Stimulated activated CD4-positive, alpha-beta T cell treated with anti-CD3 and anti-CD28 coated beads, Interleukin-12 subunit alpha, Interleukin-12 subunit beta, amount 100 ng/mL, for 24 hours (primary cell): ENCODE measurements at regions not wholly inside any gene's neighbourhood (a gene's known extent, or its start where the extent isn't known, plus 50 kb on each side); places are given as distances from the start of the nearest gene placed in this dataset.

Experiments
- DNase-seq, 2 experiments: peaks; one replicate each; pipeline ENCODE4 v3.0.0-alpha.2; 2020; ENCODE audit warnings: low read depth in 2 of 2

DNA sequence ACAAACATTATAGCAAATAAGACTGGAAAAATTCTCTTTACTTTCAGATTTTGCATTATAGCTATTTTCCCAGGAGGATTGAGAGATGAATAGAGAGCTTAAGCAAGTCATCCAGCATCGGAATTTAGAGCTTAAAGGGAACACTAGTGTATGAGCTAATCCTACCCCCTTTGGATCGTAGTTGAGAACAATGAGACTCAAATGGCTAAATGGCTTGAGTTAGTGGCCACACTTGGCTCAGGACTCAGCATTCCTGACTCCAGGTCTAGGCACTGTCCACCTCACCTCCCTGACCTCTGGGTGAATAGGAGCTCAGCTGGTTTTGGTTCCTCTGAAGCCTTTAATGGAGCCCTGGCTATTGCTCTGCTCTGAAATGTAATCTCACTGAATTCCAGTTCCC, 97.5 kb upstream of the CXCR4 start:
- DNase-seq, result no peak

DNA sequence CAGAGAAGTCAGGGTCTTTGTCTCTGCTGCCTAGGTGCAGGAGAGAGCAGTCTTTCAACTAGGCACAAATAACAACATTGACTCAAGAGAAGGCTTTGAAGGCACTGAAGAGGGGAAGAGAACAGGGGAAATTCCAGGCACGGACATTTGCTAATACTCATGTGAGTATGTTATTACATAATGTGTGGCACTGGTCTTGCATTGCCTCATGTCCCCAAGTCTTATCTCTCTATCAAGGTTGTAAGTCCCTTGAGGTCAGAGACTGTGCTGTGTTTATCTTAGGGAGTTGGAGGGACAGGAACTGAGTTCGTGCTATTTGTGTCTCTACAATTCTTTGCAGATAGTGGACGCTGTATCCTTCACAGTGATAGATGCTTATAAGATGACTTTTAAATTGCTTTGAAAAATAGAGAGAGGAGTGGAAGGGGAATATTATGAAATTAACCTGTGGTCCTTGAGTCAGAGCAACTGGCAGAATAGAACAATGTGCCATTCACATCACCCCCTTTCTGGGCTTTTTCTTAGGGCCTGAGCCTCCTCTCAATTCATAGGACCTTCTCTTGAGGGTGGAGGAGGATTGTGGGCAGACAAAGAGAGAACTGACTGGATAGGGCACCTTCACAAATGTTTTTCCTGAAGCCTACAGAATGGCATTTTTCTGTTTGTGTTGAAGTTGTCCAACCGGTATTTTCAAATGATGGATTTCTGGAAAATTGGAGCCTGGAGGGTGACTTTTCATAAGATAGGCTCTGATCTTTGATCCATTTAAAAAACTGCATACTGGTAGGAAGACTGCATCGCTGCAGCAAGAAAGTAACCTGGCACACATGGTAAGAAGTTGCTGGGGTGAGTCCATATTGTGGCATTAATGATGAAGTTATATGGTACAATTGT, 96.6 kb upstream of the CXCR4 start:
- no peak for DNase-seq

DNA sequence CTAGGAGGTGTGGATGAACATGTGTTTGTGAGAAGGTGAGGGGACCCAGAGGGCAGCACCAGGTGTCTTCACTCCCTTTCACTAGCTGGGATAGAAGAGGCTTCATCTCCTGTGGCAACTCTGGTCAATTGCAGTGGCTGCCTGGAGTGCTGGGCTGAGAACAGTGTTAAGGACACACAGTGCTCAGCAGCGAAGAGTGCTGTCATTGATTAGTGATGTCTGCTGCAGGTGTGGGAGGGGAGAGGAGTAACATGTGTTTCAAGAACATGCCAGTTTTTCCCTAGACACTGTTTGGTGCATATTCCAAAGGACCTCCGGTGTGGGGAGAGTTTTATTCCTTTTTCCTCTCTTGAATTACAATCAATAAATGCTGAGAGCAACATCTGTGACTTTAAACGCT, 95.9 kb upstream of the CXCR4 start:
- DNase-seq, result no peak

DNA sequence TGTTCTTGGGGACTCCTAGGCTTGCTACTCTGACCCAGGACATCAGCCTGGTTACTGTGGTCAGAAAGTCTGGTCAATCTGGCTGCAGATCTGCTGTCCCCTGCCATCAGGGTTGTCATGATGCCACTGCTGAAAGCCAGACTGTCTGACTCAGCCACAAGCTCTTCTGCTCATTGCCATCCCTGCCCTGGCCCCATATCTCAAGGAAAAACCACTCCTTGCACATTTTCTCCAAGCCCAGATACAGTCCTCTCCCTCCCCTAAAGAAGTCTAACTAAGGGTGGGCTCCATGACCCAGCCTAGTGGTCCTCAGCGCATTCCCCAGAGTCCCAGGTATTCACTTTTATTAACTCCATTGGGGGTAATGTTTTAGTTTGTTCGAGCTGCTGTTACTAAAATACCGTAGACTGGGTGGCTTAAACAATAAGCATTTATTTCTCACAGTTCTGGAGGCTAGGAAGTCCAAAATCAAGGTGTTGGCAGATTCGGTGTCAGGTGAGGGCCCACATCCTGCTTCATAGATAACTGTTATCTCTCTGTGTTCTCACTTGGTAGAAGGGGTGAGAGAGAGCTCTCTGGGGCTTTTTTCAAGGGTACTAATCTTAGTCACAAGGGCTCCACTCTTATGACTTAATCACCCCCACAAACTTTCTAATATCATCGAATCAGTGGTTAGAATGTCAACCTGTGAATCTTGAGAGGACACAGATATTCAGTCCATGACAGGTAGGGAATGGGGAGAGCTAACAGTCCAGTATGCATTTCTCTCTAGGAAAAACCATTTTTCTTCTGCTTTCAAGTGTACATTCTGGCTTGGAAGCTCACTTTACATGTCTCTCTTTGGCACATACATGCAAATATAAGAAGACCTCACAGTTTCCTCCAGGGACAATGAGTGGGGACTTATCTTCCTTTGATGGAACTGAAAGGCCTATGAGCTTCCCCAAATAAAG, 94.8 kb upstream of the CXCR4 start:
- no peak for DNase-seq

DNA sequence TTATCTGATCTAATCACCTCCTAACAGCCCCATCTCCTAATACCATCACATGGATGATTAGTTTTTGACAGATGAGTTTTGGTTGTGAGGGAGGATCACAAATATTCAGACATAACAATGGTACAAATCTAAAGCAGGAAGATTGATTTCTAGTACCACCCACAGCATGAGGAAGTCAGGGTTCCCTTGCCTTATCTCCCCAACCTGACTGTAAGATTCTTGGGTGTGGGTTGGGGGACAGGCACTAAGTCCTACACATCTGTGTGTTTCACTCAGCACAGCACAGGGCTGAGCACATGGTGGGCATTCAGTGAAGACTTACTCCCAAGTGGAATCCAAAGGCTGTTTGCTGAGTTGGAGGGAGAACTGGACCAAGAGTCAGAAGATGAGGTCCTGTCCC, 93.8 kb upstream of the CXCR4 start:
- no peak for DNase-seq

DNA sequence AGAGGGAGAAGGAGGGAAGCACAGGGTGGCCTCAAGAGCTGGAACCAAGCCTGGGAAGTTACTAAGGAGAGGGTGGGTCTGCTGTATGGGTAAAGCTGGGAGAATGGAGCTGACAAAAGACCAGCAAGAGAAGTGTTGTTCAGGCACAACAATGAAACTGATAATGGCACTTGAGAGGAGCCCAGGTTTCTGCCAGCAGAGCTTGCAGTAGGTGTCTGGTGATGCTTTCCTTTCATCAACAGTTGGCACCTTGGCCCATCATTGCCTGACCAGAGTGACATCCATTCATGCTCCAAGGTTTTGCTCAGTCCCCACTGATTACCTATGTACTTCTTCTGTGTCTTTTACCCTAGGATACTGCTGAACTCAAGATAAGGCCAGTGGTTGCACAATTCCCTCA, 92.9 kb upstream of the CXCR4 start:
- DNase-seq, result no peak

DNA sequence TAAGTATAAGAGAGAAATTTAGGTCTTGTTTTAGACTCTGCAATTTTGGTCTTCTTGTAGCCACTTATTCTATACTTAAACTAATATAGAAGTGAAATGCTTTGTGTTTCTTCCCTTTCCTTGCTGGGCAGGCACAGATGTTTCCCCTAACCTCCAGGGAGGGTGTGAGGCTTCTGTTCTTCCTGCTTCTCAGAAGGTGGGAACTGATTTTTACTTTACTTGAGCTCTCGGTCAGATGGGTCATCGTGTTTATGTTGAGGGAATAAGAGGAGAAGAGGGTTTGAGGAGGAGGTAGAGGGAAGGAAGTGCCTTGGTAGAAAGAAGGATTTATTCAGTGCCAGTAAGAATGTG, 92.5 kb upstream of the CXCR4 start:
- DNase-seq, result no peak

DNA sequence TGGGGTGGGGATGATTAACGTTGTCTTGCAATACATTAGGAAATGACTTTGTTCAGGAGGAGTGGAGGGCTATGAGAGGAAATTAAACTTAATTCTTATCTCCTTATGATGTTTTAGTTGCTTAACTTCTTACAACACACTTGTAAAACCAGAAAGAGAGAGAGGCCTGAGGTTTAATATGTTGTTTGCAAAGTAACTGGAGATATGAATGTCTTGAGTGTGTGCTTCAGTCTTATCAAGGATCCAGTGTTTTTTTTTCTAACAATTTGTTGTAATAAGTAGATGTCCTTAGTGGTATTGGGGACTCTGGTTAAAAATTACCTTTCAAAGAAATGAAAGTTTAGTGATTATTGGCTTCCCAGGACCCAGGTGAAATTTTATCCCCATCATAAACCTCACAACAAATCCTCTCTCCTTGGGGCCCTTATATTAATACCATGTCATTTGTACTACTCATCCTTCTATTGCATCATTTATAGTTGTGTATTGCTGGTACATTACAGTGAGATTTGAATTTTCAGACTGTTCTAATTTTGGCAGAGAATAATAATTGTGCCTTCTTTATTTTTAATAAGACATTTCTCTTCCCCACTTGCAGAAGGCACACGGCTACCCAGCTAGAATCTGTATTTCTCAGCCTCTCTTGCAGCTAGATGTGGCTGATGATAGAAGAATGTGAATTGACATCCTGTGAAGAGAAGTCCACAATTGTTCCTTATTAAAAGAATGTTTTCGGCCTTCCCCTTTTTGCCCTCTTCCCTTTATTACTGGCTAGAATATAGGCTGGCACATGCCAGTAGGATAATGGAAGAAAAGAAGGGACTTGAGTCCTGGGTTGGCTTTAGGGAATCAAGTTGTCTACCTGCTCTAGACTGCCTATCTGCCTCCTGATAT, 91.9 kb upstream of the CXCR4 start:
- DNase-seq, result no peak

DNA sequence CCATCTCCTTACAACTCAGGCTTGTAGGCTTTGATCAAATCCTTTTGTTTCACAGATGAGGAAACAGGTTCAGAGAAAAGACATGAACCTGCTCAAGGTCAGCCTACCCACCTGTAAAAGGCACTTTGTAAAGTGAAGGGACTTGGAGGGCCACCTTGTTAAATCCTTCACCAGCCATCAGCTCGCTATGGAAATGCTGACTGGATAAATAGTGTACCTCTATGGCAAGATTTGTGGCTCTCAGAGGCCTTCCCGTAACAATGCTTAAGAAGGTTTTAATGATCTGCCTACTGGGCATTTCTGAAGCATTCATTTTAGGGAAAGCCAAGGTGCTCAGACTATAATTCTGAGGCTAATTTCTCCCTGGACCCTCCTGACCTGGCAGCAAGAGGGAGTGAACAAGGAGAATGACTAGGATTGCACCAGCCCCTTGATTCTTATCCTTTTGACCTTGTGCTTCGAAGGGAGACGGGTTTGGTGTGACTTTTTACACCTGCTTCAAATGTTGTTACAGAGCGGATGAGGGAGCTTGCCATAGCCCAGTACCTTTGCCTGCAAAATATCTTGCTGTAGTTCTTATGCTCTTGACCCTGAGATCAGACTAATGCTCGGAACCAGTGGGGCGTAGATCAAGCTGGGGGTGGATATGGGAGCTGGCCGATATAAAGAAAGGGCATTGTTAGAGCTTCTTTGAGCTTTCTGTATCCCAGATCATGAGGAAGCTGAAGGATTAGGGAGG, 90.9 kb upstream of the CXCR4 start:
- DNase-seq, result no peak

DNA sequence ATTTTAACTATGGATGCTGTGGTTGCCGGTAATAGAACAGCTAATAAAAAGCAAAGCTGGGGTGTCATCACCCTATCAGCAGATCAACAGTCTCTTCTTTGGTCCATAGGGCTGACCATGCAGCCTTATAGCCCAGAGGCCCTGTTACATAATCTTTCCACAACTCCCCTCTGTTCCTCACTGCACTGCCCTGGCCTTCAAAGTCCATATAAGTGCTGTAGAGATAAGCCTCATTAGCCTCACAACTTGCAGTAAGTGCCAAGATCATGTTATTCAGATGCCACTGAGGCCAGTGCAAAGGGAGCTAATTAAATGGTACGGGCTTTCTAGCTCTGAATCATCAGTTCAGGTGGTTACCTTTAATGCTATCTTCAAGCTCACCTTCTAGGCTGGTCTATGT, 89.7 kb upstream of the CXCR4 start:
- DNase-seq, result no peak

DNA sequence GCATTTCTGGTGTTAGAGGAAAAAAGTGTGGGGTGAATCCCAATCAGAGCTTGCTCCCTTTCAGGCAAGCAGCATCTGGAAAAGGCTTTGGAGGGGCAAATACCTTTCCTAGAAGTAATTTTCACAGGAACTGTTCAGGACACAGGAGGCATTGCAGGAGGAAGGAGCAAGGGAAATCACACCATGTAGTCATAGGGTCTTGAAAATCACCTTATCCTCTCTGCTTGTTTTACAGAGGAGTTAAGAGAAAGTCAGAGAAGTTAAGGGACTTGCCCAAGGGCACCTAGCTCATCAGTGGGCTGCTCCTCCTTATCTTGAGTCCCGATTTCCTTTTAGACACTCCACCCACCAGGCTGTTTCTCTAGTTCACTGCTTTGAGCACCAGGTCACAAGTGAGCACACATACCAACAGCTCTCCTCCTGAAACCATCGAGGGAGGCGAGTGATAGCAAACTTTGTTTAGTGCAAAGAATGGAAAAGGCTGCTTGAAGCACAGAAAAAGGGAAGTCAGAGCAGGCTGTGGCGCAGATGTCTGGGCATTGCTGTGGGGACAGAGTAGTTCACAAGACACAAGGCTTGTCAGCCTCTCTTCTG, 89.2 kb upstream of the CXCR4 start:
- DNase-seq, result no peak

DNA sequence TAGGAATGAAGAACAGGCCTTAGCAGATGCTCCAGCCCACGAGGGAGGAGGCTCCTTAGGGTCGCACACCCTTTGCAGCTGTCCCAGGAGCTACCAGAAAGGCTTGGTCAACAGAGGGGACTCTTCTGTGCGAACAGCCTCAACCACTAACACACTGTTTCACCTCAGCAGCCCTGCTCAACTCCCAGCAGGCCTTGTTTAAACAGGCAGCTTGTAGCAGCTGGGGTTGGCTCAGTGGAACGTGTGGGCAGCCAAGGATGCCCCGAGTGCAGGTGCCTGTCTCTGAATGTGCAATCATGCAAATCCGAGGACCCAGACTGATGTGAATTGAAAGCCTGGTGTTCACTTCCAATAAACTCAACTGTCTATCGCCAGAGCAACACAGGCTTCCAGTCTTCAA, 88.7 kb upstream of the CXCR4 start:
- DNase-seq, result no peak

DNA sequence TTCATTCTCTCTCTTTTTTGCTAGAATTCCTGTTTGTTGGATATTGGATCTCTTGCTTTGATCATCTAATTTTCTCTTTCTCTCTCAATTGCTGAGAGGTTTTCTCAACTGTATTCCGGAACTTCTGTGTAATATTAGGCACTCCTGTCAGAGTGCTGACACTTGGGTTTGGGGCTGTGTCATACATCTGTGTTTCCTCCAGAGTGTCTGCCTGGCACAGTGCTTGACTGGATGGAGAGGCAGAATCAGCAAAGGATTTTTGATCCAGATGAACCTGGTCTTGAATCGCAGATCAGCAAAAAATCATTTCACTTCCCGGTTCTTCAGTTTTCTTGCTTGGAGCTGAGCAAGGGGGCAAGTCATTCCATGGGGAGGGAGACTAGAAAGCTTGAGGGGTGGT, 87.7 kb upstream of the CXCR4 start:
- DNase-seq, result no peak

DNA sequence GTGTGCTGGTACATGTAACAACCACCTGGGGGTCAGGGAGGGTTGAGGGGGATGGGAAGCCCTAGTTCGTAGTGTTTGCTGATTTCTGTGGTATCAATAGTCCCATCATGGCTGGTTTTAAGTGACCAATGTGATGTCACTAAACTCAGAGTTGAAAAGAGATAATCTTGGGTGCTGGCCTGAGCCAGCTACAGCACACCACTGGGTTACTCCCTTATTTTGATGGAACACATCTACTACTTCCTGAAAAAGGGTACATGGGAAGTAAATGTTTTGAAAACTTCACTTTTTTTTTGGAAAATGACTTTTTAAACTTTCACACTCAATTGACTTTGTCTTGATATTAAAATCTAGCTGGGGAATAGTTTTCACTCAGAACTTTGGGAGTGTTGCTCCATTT, 87.0 kb upstream of the CXCR4 start:
- DNase-seq, result no peak

DNA sequence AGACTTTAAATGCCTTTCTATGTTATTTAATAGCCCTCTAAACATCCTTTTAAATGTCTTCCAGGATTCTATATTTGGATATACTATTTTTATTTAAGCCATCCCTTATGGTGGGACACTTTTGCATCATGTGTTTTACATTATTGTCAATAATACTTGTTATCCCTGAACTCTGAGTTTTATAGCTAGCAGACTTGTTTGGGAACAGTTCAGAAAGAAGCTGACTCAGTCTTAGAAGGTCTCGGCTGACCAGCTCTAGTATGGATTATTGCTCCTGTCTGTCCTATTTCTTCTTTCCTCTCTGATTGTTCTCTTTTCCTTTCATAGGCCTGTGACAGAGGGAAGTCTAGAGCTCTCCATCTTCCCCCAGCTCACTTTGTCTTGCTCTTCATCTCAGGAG, 77.3 kb upstream of the CXCR4 start:
- no peak for DNase-seq

DNA sequence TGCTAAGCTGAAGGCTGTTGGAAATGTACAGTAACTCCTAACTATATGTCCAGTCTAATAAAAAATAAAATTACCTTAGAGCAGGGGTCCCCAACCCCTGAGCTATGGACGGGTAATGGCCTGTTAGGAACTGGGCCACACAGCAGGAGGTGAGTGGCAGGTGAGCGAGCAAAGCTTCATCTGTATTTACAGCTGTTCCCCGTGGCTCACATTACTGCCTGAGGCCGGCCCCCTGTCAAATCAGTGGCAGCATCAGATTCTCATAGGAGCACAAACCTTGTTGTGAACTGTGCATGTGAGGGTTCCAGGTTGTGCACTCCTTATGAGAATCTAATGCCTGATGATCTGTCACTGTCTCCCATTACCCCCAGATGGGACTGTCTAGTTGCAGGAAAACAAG, 73.1 kb upstream of the CXCR4 start:
- no peak for DNase-seq

DNA sequence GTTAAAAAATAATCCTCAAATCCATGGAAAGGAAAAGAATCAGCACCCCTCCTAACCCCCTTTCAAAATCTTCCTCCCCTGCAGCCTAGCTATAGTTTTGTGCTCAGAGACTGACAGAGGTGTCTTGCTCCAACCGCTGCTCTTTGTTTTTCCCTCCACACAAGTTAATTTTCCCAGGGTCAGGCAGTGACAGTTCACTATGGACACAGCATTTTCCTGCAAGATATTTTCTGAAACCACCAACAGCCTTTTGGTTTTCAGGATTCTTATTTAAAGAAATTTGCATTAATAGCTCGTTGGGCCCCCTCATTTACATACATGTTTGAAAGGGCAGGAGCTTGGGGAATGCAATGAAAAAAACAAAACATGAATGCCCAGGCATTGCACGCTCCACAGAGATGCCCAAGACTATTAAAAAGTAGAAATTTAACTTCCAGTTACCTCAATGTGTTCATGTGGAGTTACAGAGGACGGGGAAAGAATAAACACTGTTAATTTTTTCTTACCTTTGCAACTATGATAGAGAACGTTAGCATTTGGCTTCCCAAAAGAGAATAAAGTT, 71.4 kb upstream of the CXCR4 start:
- DNase-seq, result no peak

DNA sequence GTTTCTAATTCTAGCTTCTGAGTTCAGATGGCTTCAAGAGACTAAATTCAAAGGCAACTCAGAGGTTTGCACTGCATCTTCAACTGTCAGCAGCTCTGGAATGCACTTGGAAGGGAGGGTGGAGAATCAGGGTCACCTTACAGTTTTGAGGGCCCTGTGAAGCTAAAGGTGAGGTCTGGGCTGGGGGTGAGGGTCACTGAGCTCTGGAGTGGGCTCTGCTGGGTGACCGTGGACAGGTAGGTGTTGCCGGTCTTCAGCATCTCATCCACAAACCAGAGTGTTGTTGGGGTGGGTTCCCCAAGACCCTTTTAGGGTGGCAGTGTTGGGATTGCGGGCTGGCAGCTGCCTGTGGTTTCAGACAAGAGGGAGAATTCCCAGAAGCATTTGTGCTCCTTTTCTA, 70.1 kb upstream of the CXCR4 start:
- no peak for DNase-seq

DNA sequence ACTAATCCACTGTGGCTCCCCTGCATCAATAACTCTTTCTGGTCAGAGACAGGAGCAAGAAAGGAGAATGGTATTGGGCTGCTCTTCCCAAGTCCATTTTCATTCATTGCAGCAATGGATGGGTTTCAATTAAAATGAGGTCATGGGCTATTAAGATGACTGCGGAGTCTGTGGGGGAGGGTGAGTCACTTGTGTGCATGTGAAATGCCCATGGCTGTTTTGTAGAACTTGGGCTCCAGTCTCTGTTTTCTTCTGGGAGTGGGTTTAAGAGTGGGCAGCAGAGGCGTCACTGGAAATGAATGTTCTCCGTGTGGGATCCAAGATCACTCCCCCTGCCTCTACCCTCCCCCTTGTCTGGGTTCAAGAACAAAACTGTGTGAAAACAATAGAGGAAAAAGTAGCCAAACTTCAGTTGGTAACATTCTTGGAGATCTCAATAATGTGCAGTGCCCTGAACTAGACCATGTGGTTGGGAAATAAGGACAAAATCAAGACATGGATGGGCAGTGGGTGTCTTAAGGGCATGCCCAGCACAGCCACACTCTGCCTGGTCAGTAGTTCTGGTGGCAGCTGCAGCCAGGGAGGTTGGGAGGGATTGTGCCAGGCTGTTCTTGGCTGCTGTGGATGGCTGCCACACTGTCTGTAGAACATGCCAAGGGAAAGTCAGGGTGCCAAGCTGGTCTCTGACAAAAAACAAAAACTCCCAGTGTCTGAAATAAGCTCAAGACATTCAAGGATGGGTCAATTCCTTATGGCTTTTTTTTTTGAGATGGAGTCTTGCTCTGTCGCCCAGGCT, 68.2 kb upstream of the CXCR4 start:
- no peak for DNase-seq

DNA sequence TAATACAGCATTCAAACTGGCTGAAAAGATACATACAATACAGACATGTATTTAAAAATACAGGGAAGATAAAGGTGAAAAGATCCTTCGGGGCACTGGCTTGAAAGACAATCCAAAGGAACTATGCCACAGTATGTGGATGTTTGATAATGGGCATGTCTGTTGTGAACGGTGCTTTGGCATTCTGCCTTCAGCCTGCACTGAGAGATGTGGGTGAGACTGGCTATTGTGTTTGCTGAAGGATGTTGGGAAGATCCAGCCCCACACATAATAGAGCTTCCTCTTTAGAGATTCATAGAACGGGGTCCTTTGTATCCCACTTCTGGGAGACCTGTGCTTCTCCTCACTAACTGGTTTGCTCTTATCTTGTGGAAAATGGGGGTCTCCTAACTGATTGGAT, 65.1 kb upstream of the CXCR4 start:
- no peak for DNase-seq
